ENCODE measurements at regions not wholly inside any gene's neighbourhood (a gene's known extent, or its start where the extent isn't known, plus 50 kb on each side); places are given as distances from the start of the nearest gene placed in this dataset.

GRCh38 chr1:87398641-87399040, 70.0 kb downstream of the LMO4 start:
- DNase-seq (no peak), ATAC-seq (no peak)
- Histone ChIP-seq H3K4me3 (no peak overlapping the region), H3K27ac (no peak overlapping the region), H3K4me1 (peaks cover 0 to 18% (median 0%) of the 10 kb centered on the region in 12 donors), H3K36me3 (no peaks in the 10 kb centered on the region), H3K9me3 (no peaks in the 10 kb centered on the region), H3K27me3 (no peaks in the 10 kb centered on the region)
- TF ChIP-seq POLR2A (IDR thresholded peaks at IDR 0.05), result no peak
- TF ChIP-seq CTCF (IDR thresholded peaks at IDR 0.05), result no peak
- intact Hi-C loops (cut with DNase I), result loop anchor here in 1 of 10 donors (10.0 kb wide), 1 partner anchor 166 kb away; no protein-coding TSS in a partner anchor
- 89 to 94% (median 92%) methylated on average over 4 of the region's 4 CpGs for WGBS, 4 donors

- WGBS, 4 donors, result 88 to 98% (median 94%) methylated on average over 2 of the region's 2 CpGs
- DNase-seq (no peak), ATAC-seq (no peak)
- peaks cover 0 to 20% (median 0%) of the 10 kb centered on the region in 12 donors for H3K4me1 ChIP-seq
- no peaks in the 10 kb centered on the region for H3K36me3 ChIP-seq
- no peak for TF ChIP-seq POLR2A (IDR thresholded peaks at IDR 0.05)
- TF ChIP-seq CTCF (IDR thresholded peaks at IDR 0.05), result no peak
- H3K27me3 ChIP-seq, result no peaks in the 10 kb centered on the region
- H3K9me3 ChIP-seq, result no peaks in the 10 kb centered on the region
- H3K27ac ChIP-seq, result no peak overlapping the region
- no peak overlapping the region for H3K4me3 ChIP-seq
- intact Hi-C loops (cut with DNase I), result loop anchor here in 1 of 10 donors (10.0 kb wide), 1 partner anchor 166 kb away; no protein-coding TSS in a partner anchor
Observed at GRCh38 chr1:87399264-87399663, 70.6 kb downstream of the LMO4 start.

GRCh38 chr1:87399701-87400100, 71.0 kb downstream of the LMO4 start:
- no peak for ATAC-seq
- WGBS, 4 donors, result 58 to 83% (median 70%) methylated on average over 4 of the region's 4 CpGs
- no peak overlapping the region for H3K4me3 ChIP-seq
- DNase-seq, result no peak
- H3K27me3 ChIP-seq, result no peaks in the 10 kb centered on the region
- TF ChIP-seq POLR2A (IDR thresholded peaks at IDR 0.05), result no peak
- TF ChIP-seq CTCF (IDR thresholded peaks at IDR 0.05), result no peak
- intact Hi-C loops (cut with DNase I), result loop anchor here in 2 of 10 donors (10.0 kb wide), 3 partner anchors 55 to 165 kb away; no protein-coding TSS in a partner anchor
- no peaks in the 10 kb centered on the region for H3K9me3 ChIP-seq
- peaks cover 0 to 20% (median 0%) of the 10 kb centered on the region in 12 donors for H3K4me1 ChIP-seq
- H3K36me3 ChIP-seq, result no peaks in the 10 kb centered on the region
- no peak overlapping the region for H3K27ac ChIP-seq

GRCh38 chr1:87400813-87401212, 72.1 kb downstream of the LMO4 start:
- ATAC-seq (no peak), DNase-seq (no peak)
- H3K9me3 ChIP-seq, result no peaks in the 10 kb centered on the region
- no peak overlapping the region for H3K4me3 ChIP-seq
- intact Hi-C loops (cut with DNase I), result loop anchor here in 2 of 10 donors (10.0 kb wide), 2 partner anchors 56 to 66 kb away; no protein-coding TSS in a partner anchor
- no peak overlapping the region for H3K27ac ChIP-seq
- TF ChIP-seq CTCF (IDR thresholded peaks at IDR 0.05) (no peak), POLR2A (IDR thresholded peaks at IDR 0.05) (no peak)
- 89 to 94% (median 92%) methylated on average over 1 of the region's 1 CpG for WGBS, 4 donors
- peaks cover 0 to 20% (median 0%) of the 10 kb centered on the region in 12 donors for H3K4me1 ChIP-seq
- H3K27me3 ChIP-seq, result no peaks in the 10 kb centered on the region
- H3K36me3 ChIP-seq, result no peaks in the 10 kb centered on the region
